ENCODE measurements at regions not wholly inside any gene's neighbourhood (a gene's known extent, or its start where the extent isn't known, plus 50 kb on each side); places are given as distances from the start of the nearest gene placed in this dataset.
"Not testable (repeated sequence)": the region's sequence is repeated elsewhere in the genome, so short reads cannot be mapped to it uniquely, and the experiment has no call there.

- DNase-seq (ENCODE audit: low read depth in 1 of 2, low spot score in 1 of 2): no peak
- no peaks in the 10 kb centered on the region for H3K27me3 ChIP-seq (ENCODE audit: insufficient read depth, poor library complexity, severe bottlenecking)
- H3K4me3 ChIP-seq (replicated peaks; ENCODE audit: insufficient read depth, low read length): no peak overlapping the region
- TF ChIP-seq POLR2AphosphoS5 (IDR thresholded peaks at IDR 0.05; ENCODE audit: low read depth) (no peak), GABPA (IDR thresholded peaks at IDR 0.05; ENCODE audit: low read depth) (no peak), SPI1 (IDR thresholded peaks at IDR 0.05; ENCODE audit: borderline replicate concordance, low read depth) (no peak), REST (IDR thresholded peaks at IDR 0.05; ENCODE audit: insufficient replicate concordance, low read depth) (no peak), CTCF (IDR thresholded peaks at IDR 0.05; ENCODE audit: insufficient read depth, low read length) (no peak)
- H3K27ac ChIP-seq (replicated peaks): no peak overlapping the region
Measured at GRCh38 chr13:80931118-80931517, 590.2 kb upstream of the SPRY2 start.

GRCh38 chr13:80928241-80928640 is 587.3 kb upstream of the SPRY2 start:
- no peak overlapping the region for H3K27ac ChIP-seq (replicated peaks)
- no peak overlapping the region for H3K4me3 ChIP-seq (replicated peaks; ENCODE audit: insufficient read depth, low read length)
- TF ChIP-seq SPI1 (IDR thresholded peaks at IDR 0.05; ENCODE audit: borderline replicate concordance, low read depth): peak; percentile 19; the same call in 1 of the 2 replicates
- no peak for TF ChIP-seq GABPA (IDR thresholded peaks at IDR 0.05; ENCODE audit: low read depth)
- no peaks in the 10 kb centered on the region for H3K27me3 ChIP-seq (ENCODE audit: insufficient read depth, poor library complexity, severe bottlenecking)
- DNase-seq (ENCODE audit: low read depth in 1 of 2, low spot score in 1 of 2): no peak

- H3K27ac ChIP-seq (replicated peaks); H3K4me3 ChIP-seq (replicated peaks; ENCODE audit: insufficient read depth, low read length); H3K27me3 ChIP-seq (ENCODE audit: insufficient read depth, poor library complexity, severe bottlenecking); DNase-seq (ENCODE audit: low read depth in 1 of 2, low spot score in 1 of 2): not testable (repeated sequence)
Measured at GRCh38 chr13:80926024-80926423, 585.1 kb upstream of the SPRY2 start.

- DNase-seq (ENCODE audit: low read depth in 1 of 2, low spot score in 1 of 2): no peak
- H3K27ac ChIP-seq (replicated peaks): no peak overlapping the region
- TF ChIP-seq SPI1 (IDR thresholded peaks at IDR 0.05; ENCODE audit: borderline replicate concordance, low read depth): no peak
- TF ChIP-seq POLR2AphosphoS5 (IDR thresholded peaks at IDR 0.05; ENCODE audit: low read depth): no peak
- no peak for TF ChIP-seq REST (IDR thresholded peaks at IDR 0.05; ENCODE audit: insufficient replicate concordance, low read depth)
- TF ChIP-seq GABPA (IDR thresholded peaks at IDR 0.05; ENCODE audit: low read depth): no peak
- TF ChIP-seq CTCF (IDR thresholded peaks at IDR 0.05; ENCODE audit: insufficient read depth, low read length): no peak
- H3K27me3 ChIP-seq (ENCODE audit: insufficient read depth, poor library complexity, severe bottlenecking): no peaks in the 10 kb centered on the region
- H3K4me3 ChIP-seq (replicated peaks; ENCODE audit: insufficient read depth, low read length): no peak overlapping the region
Measured at GRCh38 chr13:80924596-80924995, 583.7 kb upstream of the SPRY2 start.

- DNase-seq (ENCODE audit: low read depth in 1 of 2, low spot score in 1 of 2): no peak
- Histone ChIP-seq H3K27me3 (ENCODE audit: insufficient read depth, poor library complexity, severe bottlenecking) (no peaks in the 10 kb centered on the region), H3K27ac (replicated peaks) (no peak overlapping the region), H3K4me3 (replicated peaks; ENCODE audit: insufficient read depth, low read length) (no peak overlapping the region)
- no peak for TF ChIP-seq SPI1 (IDR thresholded peaks at IDR 0.05; ENCODE audit: borderline replicate concordance, low read depth)
- TF ChIP-seq REST (IDR thresholded peaks at IDR 0.05; ENCODE audit: insufficient replicate concordance, low read depth): no peak
- TF ChIP-seq GABPA (IDR thresholded peaks at IDR 0.05; ENCODE audit: low read depth): no peak
- no peak for TF ChIP-seq CTCF (IDR thresholded peaks at IDR 0.05; ENCODE audit: insufficient read depth, low read length)
- TF ChIP-seq POLR2AphosphoS5 (IDR thresholded peaks at IDR 0.05; ENCODE audit: low read depth): no peak
Measured at GRCh38 chr13:80923907-80924306, 583.0 kb upstream of the SPRY2 start.

All from HL-60 (cell line).